ENCODE measurements at regions not wholly inside any gene's neighbourhood (a gene's known extent, or its start where the extent isn't known, plus 50 kb on each side); places are given as distances from the start of the nearest gene placed in this dataset.
A peak's percentile ranks its signal among the peaks of the same experiment; 100 is the strongest.

GRCh38 chr12:75782069-75782581 lies 249.5 kb downstream of the PHLDA1 start:
- DNase-seq (ENCODE audit: low read depth in 1 of 2, low spot score in 1 of 2), result no peak
- in situ Hi-C loops (cut with HindIII; ENCODE audit: low pct_unique_long_range_greater_than_20kb, low sequenced_read_pairs), result no loop called here
- no peak for TF ChIP-seq JUND (IDR thresholded peaks at IDR 0.05; ENCODE audit: low read depth)

GRCh38 chr12:75781532-75782046 lies 250.0 kb downstream of the PHLDA1 start:
- in situ Hi-C loops (cut with HindIII; ENCODE audit: low pct_unique_long_range_greater_than_20kb, low sequenced_read_pairs), result no loop called here
- no peak for TF ChIP-seq JUND (IDR thresholded peaks at IDR 0.05; ENCODE audit: low read depth)
- no peak for DNase-seq (ENCODE audit: low read depth in 1 of 2, low spot score in 1 of 2)

GRCh38 chr12:75779891-75780496 lies 251.6 kb downstream of the PHLDA1 start:
- in situ Hi-C loops (cut with HindIII; ENCODE audit: low pct_unique_long_range_greater_than_20kb, low sequenced_read_pairs), result no loop called here
- DNase-seq (ENCODE audit: low read depth in 1 of 2, low spot score in 1 of 2), result no peak
- TF ChIP-seq JUND (IDR thresholded peaks at IDR 0.05; ENCODE audit: low read depth), result no peak

- in situ Hi-C loops (cut with HindIII; ENCODE audit: low pct_unique_long_range_greater_than_20kb, low sequenced_read_pairs), result no loop called here
- no peak for DNase-seq (ENCODE audit: low read depth in 1 of 2, low spot score in 1 of 2)
These were observed 257.1 kb downstream of the PHLDA1 start for GRCh38 chr12:75774261-75775052.

GRCh38 chr12:75773377-75773776 lies 258.2 kb downstream of the PHLDA1 start:
- in situ Hi-C loops (cut with HindIII; ENCODE audit: low pct_unique_long_range_greater_than_20kb, low sequenced_read_pairs), result no loop called here
- no peak for DNase-seq (ENCODE audit: low read depth in 1 of 2, low spot score in 1 of 2)
- no peak for TF ChIP-seq JUND (IDR thresholded peaks at IDR 0.05; ENCODE audit: low read depth)

More at GRCh38 chr12:75774261-75775052, 257.1 kb downstream of the PHLDA1 start:
- TF ChIP-seq JUND (IDR thresholded peaks at IDR 0.05; ENCODE audit: low read depth), result no peak

- TF ChIP-seq JUND (IDR thresholded peaks at IDR 0.05; ENCODE audit: low read depth), result no peak
- in situ Hi-C loops (cut with HindIII; ENCODE audit: low pct_unique_long_range_greater_than_20kb, low sequenced_read_pairs), result no loop called here
- no peak for DNase-seq (ENCODE audit: low read depth in 1 of 2, low spot score in 1 of 2)
These were observed 259.6 kb upstream of the KRR1 start for GRCh38 chr12:75771023-75771422.

- in situ Hi-C loops (cut with HindIII; ENCODE audit: low pct_unique_long_range_greater_than_20kb, low sequenced_read_pairs), result no loop called here
- no peak for TF ChIP-seq JUND (IDR thresholded peaks at IDR 0.05; ENCODE audit: low read depth)
- no peak for DNase-seq (ENCODE audit: low read depth in 1 of 2, low spot score in 1 of 2)
These were observed 256.5 kb upstream of the KRR1 start for GRCh38 chr12:75767957-75768356.

GRCh38 chr12:75766263-75767160 lies 255.1 kb upstream of the KRR1 start:
- in situ Hi-C loops (cut with HindIII; ENCODE audit: low pct_unique_long_range_greater_than_20kb, low sequenced_read_pairs), result no loop called here
- peak in 1 of 2 experiments; percentile 31 for DNase-seq (ENCODE audit: low read depth in 1 of 2, low spot score in 1 of 2)
- TF ChIP-seq JUND (IDR thresholded peaks at IDR 0.05; ENCODE audit: low read depth), result no peak

- no peak for DNase-seq (ENCODE audit: low read depth in 1 of 2, low spot score in 1 of 2)
- no peak for TF ChIP-seq JUND (IDR thresholded peaks at IDR 0.05; ENCODE audit: low read depth)
- in situ Hi-C loops (cut with HindIII; ENCODE audit: low pct_unique_long_range_greater_than_20kb, low sequenced_read_pairs), result no loop called here
These were observed 254.0 kb upstream of the KRR1 start for GRCh38 chr12:75765170-75766059.

- DNase-seq (ENCODE audit: low read depth in 1 of 2, low spot score in 1 of 2), result no peak
- in situ Hi-C loops (cut with HindIII; ENCODE audit: low pct_unique_long_range_greater_than_20kb, low sequenced_read_pairs), result no loop called here
- no peak for TF ChIP-seq JUND (IDR thresholded peaks at IDR 0.05; ENCODE audit: low read depth)
These were observed 252.9 kb upstream of the KRR1 start for GRCh38 chr12:75764091-75764841.
